ENCODE measurements at regions not wholly inside any gene's neighbourhood (a gene's known extent, or its start where the extent isn't known, plus 50 kb on each side); places are given as distances from the start of the nearest gene placed in this dataset.

GRCh38 chr2:176626796-176627195 is 357.6 kb downstream of the MTX2 start:
- TF ChIP-seq POLR2AphosphoS5 (IDR thresholded peaks at IDR 0.05; ENCODE audit: borderline replicate concordance, low read depth, low read length) (no peak), EZH2 (IDR thresholded peaks at IDR 0.05) (no peak), FOXP2 (optimal IDR thresholded peaks at IDR 0.05; ENCODE audit: control extremely low read depth, extremely low read length, insufficient read depth) (no peak)
